GM12874 (cell line): ENCODE measurements at regions not wholly inside any gene's neighbourhood (a gene's known extent, or its start where the extent isn't known, plus 50 kb on each side); places are given as distances from the start of the nearest gene placed in this dataset.

Experiments used
- TF ChIP-seq, protein P1 (sequence below): IDR thresholded peaks from 2 replicates; pipeline ENCODE4 v1.5.1; 2011; ENCODE audit warnings: low read depth, mild to moderate bottlenecking, control low read depth, low read length, moderate library complexity; ENCODE audit not compliant: insufficient read depth

DNA sequence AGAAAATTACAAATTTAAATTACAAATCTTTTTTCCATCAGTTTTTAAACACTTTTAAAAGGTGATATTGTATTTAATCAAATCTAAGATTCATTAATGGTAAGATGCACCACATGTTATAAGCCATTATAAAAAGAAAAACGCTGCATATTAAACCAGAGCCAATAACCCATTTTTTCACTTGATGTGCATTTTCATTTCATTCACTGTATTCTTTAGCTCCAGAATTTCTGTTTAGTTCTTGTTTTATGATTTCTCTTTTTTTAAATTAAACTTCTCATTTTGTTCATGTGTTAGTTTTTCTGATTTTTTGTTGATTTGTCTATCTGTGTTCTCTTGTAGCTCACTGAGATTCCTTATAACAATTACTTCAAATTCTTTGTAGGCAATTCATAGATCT lies 62.4 kb upstream of the MBOAT2 start:
- TF ChIP-seq, protein P1, sequence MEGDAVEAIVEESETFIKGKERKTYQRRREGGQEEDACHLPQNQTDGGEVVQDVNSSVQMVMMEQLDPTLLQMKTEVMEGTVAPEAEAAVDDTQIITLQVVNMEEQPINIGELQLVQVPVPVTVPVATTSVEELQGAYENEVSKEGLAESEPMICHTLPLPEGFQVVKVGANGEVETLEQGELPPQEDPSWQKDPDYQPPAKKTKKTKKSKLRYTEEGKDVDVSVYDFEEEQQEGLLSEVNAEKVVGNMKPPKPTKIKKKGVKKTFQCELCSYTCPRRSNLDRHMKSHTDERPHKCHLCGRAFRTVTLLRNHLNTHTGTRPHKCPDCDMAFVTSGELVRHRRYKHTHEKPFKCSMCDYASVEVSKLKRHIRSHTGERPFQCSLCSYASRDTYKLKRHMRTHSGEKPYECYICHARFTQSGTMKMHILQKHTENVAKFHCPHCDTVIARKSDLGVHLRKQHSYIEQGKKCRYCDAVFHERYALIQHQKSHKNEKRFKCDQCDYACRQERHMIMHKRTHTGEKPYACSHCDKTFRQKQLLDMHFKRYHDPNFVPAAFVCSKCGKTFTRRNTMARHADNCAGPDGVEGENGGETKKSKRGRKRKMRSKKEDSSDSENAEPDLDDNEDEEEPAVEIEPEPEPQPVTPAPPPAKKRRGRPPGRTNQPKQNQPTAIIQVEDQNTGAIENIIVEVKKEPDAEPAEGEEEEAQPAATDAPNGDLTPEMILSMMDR = no peak

DNA sequence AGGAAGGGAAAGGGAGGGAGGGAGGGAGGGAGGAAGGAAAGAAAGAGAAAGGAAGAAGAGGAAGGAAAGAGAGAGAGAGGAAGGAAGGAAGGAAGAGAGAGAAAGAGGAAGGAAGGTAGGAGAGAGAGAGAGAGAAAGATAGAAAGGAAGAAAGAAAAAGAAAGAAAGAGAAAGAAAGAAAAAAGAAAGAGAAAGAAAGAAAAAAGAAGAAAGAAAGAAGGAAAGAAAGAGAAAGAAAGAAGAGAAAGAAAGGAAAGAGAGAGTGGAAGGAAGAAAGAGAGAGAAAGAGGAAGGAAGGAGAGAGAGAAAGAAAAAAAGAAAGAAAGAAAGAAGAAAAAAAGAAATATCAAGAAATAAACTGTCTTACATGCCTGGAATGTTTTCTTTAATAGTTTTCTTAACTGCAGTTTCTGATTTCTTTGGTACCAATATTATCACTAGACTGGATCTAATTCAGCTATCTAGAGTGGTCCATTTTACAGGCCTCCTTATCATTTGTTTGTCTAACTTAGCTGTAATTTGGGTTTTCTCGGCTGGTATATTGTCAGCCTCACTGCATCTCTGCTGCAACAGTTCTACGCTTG lies 59.6 kb upstream of the MBOAT2 start:
- TF ChIP-seq, protein P1 = no peak

DNA sequence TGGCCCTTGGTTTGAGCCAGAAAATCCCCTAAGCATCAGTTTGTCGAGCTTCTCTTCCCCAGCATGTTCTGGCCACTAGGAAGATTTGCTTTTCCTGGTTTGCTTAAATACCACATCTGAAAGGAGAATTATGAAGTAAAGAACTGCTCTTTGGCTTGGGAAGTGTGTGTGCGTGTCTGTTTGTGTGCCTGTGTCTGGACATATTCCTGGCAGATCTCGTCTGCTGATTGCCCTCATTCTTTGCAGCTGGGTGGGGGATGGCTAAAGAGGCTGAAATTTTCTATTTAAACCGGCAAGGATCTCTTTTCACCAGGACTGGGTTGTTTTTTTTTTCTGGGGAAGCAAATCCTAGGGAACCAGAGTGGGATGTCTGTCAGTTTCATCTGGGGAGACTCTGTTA lies 57.3 kb upstream of the MBOAT2 start:
- TF ChIP-seq, protein P1 = no peak

DNA sequence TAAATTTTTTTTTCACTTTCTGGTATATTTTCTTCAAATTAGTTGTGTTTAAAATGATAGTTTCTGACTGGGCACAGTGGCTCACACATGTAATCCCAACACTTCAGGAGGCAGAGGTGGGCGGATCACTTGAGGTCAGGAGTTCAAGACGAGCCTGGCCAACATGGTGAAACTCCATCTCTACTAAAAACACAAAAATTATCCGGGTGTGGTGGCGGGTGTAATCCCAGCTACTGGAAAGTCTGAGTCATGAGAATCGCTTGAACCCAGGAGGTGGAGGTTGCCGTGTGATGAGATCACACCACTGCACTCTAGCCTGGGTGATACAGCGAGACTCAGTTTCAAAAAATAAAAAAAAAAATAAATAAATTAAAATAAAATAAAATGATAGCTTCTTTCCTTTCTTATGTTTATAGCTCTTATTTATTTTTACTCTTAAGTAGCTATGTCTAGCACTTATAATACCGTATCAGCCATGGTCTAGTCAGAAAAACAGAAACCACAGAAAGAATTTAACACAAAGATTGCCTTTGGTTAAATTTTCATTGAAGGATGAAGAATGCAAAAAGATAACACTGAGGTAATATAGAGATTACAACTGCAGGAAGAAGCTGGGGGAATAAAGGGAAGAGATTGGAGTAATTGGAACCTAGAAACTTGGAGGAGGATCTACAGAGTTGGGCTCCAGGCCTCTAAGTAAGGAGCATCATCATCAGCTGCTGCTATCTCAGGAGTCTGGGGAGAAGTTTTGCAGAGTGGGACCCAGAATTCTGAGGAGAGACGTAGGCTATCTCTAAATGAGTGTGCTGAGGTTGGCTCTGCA lies 54.7 kb upstream of the MBOAT2 start:
- TF ChIP-seq, protein P1 = no peak

DNA sequence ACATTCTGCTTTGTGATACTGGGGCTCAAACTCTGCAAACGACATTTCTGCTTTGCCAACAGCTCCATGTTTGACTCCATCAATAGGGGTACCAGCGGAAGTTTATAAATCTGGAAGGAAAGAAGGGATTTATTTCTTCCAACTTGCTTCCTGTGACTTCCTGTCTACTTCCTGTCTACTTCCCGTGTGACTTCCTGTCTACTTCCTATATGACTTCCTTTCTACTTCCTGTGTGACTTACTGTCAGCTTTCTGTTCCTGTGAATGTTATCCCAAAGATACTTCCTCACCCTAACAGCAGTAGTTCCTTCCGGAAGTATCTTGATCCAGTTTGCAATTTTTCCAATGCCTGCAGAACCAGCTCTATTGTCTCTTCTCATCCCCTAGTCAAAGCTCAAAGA lies 52.0 kb upstream of the MBOAT2 start:
- TF ChIP-seq, protein P1 = no peak

DNA sequence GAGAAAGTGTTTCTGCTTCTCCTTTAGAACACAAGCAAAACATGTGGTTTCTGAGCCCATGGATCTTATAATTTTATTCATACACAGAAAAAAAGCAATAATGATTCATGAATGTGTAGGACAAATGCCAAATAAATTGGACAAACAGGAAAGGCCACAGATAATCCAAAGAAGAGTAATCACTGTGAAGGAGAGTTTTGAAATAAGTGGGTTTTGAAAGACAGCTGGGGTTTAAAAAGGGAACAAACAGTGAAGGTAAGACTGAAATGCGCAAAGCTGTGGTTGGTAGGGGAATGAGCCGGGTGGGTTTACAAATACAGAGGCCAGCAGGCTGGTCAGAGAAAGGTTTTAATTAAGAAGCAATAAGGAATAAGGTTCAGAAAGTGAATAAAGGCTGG lies 50.0 kb upstream of the MBOAT2 start:
- TF ChIP-seq, protein P1 = no peak
